GM19463 (cell line): ENCODE measurements at regions not wholly inside any gene's neighbourhood (a gene's known extent, or its start where the extent isn't known, plus 50 kb on each side); places are given as distances from the start of the nearest gene placed in this dataset.

Experiments
- ATAC-seq: cut with Tn5 transposase; IDR thresholded peaks from one replicate; pipeline ENCODE4 v1.9.1; 2021; ENCODE audit warnings: mild to moderate bottlenecking, moderate library complexity; ENCODE audit not compliant: unreplicated experiment

GRCh38 chr11:80505771-80506170 is 1064.9 kb upstream of the TENM4 start:
- no peak for ATAC-seq

DNA sequence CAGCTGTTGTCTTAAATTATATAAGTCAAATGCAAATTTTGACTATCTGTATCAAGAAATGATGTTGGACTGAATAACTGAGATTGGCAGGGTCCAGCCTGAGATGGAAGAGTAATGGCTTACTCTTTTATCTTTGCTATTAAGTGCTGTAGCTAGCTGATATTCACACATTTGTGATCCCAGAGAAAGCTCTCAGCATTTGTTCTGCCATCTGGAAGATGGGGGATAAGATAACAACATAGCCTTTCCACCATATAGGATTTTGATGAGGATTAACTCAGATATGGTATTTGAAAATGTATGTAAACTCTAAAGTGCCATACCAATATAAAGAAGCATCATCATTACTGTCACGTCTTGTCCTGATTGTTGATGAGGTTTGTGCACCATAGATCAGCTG is 1063.2 kb upstream of the TENM4 start:
- ATAC-seq: no peak

GRCh38 chr11:80502511-80502910 is 1061.7 kb upstream of the TENM4 start:
- ATAC-seq: no peak

GRCh38 chr11:80495116-80495515 is 1054.3 kb upstream of the TENM4 start:
- ATAC-seq: no peak

DNA sequence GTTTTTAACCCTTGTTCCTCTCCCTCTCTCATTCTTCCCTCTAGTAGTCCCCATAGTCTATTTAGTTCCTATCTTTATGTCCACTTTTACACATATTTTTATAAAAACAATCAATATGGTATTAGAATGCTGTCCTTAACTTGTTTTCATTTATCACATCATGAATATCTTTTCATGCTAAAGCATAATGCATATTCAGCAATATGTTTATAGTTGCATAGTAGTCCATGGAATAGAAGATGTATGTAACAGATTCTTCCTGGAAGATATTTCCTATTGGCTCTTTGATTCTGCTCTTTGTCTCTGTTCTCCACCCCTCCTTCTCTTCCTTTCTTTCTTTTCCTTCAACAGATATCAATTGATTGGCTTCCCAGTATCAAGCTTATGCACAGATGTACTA is 1047.1 kb upstream of the TENM4 start:
- no peak for ATAC-seq

GRCh38 chr11:80486678-80487077 is 1045.8 kb upstream of the TENM4 start:
- ATAC-seq: no peak

DNA sequence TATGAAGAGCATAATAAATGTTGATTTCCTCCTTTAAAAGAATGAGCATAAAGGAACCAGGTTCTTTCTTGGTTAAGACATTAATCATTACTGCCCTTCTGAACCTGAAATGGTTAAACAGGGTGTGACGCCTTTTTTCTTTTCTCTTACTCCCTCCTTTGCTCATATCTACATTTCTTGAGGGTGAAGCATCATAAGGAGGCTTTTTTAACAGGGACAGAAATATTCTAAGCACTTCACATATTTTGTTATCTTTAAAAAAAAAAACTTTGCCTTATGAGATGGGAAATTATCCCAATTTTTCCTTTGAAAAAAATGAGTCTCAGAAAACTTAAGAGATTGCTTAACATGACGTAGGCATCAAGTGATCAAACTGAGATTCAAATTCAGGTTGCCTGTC is 1036.3 kb upstream of the TENM4 start:
- no peak for ATAC-seq

DNA sequence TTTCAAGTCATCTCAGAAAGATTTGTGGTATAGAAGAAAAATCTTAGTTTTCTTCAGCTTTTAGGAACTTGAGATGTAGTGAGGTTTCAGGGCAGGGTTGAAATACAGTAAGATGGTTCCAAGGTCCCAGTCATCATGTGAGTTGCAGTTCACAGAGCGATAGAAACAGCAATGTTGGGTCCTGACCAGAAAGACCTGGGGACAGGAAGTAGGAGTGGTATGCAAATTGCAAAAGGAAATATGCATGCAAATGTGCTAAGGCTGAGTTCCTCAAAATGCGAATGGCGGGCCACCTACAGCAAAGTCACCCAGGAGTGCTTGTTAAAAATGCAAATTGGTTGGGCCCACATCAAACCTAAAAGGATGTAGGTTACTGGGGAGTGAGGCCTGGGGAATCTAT is 1032.7 kb upstream of the TENM4 start:
- ATAC-seq: peak; percentile 77

DNA sequence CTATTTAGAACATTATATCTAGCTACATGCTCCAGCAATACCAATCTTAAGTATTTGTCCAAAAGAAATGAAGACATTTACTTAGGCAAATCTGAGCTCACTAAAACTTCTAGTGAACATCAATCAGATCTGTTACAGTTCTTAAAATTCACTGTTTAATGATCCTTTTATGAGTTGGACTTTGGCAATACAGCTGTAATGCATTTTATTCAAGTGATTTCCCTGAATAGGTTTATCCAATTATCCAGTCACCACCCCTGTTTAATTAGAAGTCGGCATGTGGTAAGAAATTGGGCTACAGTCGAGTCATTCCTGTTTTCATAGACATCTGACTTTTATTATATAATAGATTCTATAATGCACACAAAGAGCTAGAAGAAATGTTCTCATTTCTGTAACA is 1029.0 kb upstream of the TENM4 start:
- ATAC-seq: no peak

- ATAC-seq: no peak
Observed at GRCh38 chr11:80466570-80466969, 1025.7 kb upstream of the TENM4 start.

DNA sequence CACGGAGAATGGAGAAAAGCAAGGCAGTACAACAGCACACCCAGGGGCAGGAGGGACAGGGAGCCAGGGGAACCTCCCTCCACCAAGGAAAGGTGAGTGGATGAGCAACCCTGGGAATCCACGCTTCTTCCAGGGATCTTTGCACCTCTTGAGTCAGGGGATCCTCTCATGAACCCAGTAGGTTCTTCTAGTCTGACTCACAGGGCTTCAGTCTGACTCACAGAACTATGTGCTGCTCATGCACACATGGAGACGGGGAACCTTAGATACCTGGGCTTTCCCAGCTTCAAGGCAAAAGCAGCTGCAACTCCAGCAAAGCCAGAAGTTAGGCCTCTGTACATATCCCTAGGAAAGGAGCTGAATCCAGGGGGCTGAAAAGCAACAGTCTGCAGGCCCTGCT is 1021.4 kb upstream of the TENM4 start:
- no peak for ATAC-seq

DNA sequence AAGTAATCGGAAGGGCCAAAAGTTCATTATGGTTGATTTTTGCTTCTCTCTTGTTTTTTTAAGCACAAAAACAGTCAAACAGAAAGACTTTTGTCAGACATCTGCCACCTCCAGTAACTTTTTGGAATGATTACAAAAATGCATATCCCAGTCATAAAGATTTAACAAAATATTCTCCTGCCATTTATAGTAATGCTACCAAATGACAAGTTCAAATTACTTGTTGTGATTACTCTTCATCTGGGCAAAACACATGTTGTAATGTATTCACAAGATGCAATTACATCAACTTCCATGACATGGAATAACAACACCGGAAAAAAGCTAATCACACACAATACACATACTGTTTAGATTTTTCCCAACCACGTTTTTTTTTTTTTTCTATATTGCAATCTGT is 1017.5 kb upstream of the TENM4 start:
- ATAC-seq: no peak

- ATAC-seq: no peak
Observed at GRCh38 chr11:80457823-80458222, 1017.0 kb upstream of the TENM4 start.

- no peak for ATAC-seq
Observed at GRCh38 chr11:80455818-80456217, 1015.0 kb upstream of the TENM4 start.

DNA sequence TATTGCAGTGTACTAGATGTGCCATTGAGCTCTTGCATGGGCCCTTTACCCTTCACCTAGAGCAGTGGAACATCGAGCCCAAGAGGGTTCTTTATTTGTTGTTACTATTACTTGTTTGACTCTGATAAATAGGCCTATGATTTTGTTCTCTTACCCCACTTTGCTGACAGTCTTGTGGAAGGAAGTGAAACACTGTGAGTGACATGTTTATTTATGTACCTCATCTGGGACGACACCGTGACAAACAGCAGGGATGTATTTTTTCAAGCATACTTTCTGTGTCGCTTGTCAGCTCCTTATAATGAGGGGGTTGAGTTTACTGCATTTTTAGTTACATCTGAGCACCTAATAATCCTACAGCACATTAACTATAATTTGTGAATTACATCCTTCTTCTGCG is 1010.3 kb upstream of the TENM4 start:
- no peak for ATAC-seq

DNA sequence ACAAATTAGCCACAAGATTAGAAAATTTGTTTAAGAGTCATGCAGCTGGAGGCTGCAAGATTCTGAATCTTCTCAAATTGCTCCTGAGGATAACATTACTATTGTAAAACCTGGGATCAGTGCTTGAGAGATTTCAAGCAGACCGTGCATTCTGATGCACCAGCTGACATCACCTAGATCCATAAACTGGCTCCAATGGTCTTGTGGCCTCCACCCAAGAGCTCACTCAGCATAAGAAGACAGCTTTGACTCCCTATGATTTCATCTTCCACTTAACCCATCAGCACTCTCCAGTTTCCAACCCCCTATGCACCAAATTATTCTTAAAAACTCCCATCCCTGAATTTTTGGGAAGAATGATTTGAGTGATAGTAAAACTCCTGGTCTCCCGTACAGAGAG is 1007.9 kb upstream of the TENM4 start:
- no peak for ATAC-seq

DNA sequence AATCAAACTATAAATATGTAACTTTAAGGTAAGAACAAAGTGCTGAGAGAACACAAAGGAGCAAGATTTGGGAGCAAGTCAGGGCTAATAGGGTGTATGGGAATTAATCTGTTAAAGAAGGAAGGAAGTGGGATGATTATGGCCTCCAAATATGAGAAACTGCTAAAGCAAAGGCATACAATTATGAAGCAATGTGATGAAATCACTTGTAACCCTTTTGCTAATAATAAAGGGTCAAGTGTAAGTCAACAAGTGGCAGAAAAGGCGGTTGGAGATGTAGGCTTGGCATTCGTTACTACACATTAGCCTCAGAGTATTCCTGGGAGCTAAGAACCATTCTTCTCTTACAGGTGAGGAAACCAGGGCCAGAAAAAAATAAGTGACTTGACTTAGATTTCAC is 1002.3 kb upstream of the TENM4 start:
- no peak for ATAC-seq

DNA sequence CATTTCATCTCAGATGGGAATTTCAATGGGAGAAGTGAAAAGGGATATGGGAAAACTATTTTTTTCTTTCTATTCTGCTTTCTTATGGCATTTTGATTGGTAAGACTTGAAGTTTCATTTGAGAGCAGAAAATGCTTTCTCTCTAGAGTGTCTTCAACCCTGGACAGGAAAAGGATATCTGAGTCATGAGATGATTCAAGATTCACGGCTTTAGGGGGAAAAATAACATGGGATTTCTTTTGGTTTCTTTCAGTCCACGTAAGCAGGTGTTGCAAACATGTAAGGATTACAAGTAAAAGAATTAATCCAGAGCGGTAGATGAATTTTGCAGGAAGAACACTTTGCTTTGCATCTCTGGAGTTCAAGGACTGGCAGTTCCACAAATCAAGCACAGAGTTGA is 1001.0 kb upstream of the TENM4 start:
- ATAC-seq: no peak

DNA sequence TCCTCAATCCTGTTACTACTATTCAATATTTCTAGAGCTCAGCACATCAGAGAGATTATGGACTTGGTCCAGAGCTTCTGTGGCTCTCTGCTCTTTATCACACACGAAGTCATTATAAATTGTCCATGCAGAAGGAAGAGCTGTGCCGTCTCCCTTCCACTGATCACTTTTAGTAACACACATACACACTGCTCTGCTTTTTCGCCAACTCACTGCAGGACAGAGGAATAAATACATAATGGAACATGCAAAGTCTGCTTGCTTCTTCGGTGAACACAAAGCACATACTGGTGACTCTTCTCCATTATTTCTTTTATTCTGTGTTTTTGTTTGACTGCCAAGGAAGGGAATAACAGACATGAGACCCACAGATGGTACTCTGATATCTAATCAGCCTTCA is 1000.0 kb upstream of the TENM4 start:
- no peak for ATAC-seq

DNA sequence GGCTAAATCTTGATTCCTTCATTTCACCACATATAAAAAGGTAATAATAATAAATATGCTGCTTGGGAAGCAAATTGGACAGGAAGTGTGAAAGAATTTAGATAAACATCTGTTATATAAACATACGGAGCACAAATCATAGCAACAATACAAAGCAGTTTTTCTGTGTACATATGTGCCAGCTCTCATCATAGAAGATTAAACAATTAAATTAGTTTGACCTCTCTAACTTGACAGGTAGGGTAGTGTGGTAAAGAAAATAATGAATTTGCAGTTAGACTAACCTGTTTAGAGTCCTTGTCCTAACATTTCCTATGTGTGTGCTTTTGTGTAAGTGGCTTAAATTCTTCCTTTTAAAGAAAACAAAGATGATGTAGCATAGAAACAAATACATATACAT is 995.7 kb upstream of the TENM4 start:
- no peak for ATAC-seq

GRCh38 chr11:80435345-80435744 is 994.5 kb upstream of the TENM4 start:
- ATAC-seq: no peak

DNA sequence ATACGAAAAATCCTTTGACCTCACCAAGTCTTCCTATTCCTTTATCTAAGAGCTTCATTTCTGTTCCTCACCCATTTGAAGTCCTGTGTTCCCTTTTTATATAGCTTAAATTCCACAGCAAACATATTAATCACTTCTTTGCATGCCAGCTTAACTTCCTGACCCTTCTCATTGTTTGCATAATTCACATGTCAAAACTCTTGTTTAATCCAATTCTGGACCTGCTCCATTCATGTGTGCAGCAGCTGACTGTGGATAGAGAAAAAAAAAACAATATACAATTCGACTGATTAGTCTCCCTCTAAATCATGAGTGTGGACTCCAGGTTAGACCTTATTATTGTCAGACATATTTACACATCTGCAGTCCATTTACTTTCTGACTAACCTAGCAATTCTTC is 991.2 kb upstream of the TENM4 start:
- no peak for ATAC-seq

GRCh38 chr11:80424012-80424695 is 983.3 kb upstream of the TENM4 start:
- ATAC-seq: peak; percentile 80
